ENCODE measurements at regions not wholly inside any gene's neighbourhood (a gene's known extent, or its start where the extent isn't known, plus 50 kb on each side); places are given as distances from the start of the nearest gene placed in this dataset.

DNA sequence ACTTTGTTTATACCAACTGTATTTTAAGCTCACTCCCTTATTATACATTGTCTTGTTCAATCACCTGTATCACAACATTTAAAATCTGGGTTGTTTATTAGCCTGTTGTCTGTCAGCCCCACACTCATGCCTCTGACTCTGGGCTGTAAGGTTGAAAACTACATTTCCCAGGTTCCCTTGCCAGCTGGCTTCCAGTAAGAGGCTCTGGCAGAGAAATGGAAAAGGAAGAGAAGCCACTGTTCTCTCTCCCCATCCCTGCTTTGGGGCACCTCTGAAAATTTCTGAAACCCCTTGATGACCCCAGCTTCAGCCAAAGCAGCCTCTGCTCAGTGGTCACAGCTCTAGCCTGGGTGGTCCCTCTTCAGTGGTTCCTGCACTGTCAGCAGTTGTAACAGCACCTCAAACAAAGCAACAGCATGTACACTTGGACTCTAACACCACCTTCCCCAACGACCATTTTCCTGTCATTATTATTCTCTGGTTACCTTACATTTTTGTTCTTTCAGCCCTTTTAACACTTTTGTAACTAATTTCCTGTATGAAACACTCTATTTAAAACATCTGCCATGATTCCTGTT lies 108.9 kb upstream of the LGALSL start:
- DNase-seq: no peak

- no peak for DNase-seq
These were observed 108.0 kb upstream of the LGALSL start for GRCh38 chr2:64345998-64346397.

DNA sequence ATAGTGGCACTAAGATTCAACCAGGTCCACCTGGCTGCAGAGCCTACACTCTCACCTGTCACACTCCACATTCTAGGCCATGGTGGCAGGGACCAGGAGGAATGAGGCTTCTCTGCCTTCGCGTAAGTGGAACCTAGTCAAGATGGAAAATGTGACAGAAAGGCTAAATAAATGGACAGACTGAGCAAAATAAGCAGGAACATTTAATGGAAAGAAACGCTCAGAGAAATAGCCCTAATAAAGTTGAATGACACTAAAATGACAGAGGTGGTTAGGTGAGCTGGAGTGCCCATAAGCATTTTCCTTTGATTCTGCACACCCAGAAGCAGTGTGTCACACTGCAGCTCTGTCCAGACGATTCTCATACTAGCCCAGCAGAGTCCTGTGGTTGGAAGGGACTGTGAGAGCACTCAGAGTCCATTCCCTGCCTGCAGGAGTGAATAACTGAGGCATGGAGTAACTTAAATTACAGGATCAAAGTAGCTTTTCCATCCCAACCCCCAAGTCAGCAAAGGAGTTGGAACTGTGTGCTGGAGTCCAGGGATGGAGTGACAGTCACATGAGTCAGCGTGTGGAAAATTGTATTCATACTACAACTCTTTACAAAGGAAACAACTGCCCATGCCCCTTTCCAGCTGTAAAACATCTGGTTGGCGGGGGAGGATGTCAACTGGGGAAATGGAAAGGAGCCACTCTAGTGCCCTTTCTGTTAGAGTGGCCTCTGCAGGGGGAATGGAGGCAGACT lies 105.4 kb upstream of the LGALSL start:
- no peak for DNase-seq

DNA sequence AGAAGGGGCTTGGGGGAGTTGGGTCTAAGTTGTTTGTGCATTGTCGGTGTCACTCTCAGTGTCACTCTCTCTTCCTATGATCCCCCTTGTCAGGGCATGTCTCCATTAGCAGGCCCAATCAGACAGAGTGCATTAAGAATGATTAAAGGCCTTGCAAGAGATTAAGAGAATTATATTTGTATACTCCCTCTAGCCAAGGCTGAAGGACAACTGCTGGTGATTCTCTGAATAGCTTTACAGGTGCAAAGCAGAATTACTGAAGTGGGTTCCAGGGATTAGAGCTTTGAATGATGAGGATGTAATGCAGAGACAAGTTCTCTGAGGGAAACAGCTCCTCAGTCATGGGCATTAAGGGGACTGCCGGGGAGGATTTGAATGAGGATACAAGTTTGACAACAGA lies 104.8 kb upstream of the LGALSL start:
- DNase-seq: no peak

DNA sequence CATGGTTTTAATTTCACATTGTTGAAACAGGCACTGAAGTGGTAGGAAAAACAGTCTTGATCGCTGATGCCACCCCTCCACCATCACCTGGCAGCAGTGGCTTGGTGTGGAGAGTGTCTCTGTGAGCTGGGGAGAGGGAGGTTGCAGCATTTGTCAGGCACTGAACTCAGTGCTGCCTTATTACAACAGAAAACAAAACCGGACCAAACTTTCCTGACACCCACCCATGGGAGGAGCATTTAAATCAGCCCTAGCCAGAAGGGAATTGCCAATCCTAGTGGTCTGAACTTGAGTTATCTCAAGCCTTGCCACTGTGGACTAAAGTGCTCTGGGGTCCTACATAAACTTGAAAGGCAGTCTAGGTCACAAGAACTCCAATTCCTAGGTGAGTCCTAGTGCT lies 103.0 kb upstream of the LGALSL start:
- no peak for DNase-seq

- no peak for DNase-seq
These were observed 101.7 kb upstream of the LGALSL start for GRCh38 chr2:64352292-64352691.

DNA sequence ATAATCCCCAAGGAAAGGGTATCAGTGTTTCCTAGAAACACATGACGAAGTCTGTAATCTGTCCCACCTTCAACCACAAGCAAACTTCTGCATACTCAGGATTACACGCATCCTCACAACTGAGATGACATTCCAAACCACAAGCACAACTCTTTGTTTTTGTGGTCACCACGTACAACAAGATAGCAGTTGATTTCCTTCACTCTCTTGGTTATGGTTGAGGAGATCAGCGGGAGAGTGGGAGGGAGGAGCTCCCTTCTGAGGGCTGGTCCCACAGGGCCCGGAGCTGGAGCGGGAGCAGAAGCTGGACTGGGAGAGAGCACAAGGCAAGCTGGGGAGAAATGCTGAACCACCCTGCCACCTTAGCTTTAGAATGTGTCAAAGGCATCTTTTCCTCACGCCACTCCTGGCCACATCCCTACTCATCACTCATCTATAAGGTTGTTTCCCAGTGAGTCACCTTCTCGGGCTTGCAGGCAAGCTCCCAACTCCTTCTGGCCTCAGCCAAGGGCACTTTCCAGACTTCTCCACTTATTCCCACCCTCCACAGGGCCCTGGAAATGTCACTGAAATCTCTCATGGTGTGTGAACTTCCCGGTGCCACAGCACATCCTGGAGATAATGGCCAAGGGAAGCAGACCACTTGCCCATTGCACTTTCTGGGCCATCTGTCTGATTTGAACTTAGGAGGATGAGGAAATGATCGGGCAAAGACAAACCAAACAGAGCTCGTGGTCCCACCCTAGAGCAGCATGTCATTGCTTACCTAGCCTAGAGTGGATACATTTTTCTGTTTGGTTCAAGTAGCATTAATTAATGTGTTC lies 98.9 kb upstream of the LGALSL start:
- no peak for DNase-seq

GRCh38 chr2:64356906-64357305 lies 97.1 kb upstream of the LGALSL start:
- no peak for DNase-seq

DNA sequence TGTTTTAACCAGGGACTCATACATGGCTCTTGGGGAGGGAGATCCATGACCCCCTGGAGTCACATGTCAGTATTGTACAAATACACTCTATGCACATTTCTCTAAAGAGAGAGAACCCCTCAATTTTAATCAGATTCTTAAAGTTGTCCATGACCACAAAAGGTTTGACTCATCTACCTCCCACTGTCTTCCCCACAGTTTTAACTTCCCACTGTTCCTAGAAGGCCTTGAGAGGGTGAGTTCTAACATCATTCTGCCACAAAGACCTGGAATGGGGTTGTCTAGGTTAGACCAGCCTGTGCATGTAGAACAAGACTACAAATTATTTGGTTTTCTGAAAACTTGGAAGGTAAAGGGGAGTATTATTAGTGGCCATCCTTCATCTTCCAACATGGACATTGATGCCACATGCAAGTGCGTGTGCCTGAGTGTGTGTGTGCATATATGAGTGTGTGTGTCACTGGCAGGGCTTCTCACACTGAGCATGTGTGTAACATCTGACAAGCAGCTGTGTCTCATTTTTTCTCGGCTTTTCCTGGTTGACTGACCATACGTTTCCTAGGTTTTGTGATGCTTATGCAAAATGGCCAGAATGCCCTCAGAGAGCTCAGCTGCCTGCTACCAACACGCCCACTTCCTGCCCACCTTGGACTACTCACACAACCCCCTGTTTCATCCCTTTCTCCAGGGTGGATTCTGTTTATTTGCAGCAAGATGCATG lies 94.6 kb upstream of the LGALSL start:
- DNase-seq: no peak

DNA sequence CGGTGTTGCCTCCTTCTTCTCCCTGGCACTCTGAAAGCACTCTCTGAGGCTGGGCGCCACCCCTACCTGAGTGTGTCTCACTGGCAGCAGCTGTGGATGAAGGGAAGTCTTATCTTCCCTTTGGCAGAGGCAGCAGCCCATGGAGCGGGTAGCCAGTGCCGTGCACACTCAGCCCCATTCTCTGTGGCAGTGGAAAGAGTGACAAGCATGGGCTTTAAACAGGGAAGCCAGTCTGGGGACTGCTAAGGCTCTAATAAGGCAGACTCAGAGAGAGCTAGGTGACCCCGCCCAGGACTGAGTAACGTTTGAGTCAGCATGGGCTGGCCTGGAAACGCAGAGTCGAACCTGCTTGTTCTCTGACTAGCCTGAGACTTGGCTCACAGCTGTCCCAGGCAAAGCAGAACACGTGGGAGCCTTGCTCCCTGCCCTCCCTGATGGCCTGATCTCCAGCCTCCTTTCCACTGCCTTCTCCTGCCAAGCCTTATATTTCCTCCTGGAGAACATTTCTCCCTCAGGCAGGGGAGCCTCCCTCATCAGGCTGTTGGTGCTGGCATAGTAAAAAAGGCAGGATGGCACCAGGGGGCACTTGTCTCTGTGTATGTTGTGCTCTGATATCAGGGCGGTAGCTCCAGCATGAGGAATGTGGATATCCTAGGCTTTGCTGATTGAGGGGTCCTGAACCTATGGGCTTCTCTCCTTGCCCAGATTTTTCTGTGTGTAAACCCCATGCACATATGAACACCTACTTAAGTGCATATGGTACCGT lies 93.9 kb upstream of the LGALSL start:
- DNase-seq: no peak

DNA sequence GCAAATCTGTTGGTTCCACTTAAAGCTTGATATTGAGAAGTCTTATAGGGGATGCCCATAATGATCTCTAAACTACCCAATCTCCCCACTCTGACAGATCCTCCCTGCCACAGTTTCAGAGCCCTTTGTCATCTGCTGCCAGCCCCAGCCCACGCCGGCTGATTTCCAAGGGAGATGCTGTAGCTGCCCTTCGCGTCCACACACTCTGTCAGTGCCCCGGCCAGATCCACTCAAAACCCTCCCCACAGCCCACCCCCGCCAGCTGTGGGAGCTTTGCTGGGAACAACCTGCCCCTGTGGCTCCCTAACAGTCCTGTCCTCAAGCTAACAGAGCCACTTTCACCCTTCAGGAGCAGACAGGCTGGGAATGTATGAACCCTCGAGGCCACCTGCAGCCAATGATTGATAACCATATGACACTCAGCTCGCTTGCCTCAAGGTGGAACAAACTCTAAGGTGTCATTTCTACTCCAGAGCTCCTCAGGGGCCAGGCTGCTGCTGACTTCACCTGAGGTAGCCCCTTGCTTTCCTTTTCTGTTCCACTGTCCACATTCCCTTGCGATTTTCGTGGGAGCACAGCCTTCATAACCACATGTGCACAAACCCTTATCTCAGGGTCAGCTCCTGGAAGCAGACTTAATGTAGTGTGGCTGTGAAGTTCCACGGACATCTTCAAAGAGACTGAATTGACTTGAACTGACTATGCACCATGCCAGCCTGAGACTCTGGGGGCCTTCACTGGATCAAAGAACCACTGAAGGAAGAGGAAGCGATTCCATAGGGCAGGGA lies 92.6 kb upstream of the LGALSL start:
- DNase-seq: no peak

GRCh38 chr2:64362562-64363026 lies 91.4 kb upstream of the LGALSL start:
- DNase-seq: no peak

GRCh38 chr2:64363140-64363539 lies 90.8 kb upstream of the LGALSL start:
- DNase-seq: no peak

- no peak for DNase-seq
These were observed 90.1 kb upstream of the LGALSL start for GRCh38 chr2:64363848-64364247.

DNA sequence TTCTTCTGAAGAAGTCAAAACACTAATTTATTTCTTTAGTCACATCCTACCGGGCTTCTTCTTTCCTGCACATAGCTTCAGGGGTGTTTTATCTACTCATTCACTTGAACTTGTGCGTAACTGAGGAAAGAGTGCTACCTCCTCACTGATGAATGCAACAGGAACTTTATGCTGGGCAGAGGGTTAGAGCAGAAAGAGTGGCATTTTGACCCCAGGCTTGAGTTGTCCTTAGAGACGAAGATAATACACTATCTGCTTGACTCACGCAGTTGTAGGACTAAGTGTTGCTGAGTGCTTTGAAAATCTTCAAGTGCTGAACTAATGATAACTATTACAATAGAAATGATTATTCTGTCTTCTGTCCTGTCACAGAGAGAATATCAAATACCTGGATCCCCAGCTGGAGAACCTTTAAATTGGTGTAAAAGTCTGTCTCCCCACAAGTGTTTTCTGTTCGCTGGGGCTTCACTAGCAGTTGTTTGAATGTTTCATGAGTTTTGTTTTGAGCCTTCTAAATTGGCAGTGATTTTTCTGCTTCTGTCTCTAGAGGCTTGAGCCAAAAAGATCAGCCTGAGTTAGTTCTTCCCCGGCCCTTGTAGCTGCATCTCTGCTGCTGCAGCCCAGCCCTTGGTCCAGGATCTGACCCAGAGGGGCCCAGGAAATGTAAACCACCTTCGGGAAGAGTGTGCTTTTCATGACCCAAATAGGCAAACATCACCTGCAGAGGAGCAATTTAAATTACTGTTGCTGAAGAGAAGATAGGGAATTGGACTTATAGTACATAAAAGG lies 86.3 kb upstream of the LGALSL start:
- no peak for DNase-seq

DNA sequence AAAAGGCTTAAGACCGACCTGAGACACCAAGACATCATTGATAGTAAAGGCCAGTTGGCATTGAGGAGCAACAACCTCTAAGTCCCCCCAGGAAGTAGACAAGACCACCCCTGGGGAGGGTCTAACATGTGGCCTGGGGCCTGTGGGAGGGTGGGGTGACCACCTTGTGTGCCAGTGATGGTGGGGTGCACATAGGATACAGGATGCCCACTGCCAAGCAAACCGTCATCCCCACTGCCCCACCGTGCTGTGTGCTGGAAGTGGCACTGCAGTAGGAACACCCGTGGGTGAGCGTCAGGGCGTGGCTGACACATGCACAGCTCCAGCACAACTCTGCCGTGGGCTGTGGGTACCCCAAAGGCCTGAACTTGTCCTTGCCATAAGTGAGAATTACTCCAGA lies 84.3 kb upstream of the LGALSL start:
- DNase-seq: no peak

DNA sequence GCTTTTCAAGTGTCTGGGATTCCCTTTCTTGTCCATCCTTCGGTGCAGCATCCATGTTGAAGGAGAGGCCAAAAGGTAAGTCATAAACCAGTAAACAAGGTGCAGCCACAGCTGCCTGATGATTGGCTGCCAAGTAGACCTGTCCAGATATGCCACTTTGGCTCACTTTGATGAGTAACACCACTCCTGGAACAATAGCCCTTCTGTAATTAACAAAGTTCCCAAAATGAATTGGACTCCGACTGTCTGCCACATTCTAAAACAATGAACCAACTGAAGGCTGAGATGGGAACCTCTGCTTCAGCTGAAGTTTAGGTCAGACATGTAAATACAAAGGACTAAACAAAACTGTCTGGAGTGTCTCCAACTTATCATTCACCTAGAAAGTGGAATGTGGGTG lies 82.2 kb upstream of the LGALSL start:
- DNase-seq: no peak

- DNase-seq: no peak
These were observed 79.3 kb upstream of the LGALSL start for GRCh38 chr2:64374686-64375085.

- DNase-seq: no peak
These were observed 77.0 kb upstream of the LGALSL start for GRCh38 chr2:64376926-64377325.

DNA sequence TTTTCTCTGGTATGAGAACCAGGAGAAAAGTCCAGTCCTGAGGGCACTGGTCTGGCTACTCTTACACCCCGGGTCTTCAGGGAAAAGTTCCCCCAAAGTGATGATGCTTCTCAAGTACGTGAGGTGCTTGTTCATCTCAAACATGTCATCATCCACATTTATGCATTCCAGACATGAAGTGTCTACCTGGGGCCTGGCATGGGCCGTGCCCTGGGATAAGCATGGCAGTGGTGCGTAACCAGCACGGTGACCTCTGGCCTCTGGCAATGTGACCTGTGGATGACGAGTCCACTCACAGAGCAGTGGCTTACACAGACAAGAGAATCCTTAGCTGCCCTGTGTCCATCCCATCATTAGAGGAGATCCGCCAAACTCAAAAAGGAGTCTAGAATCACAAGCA lies 74.8 kb upstream of the LGALSL start:
- DNase-seq: no peak

All from GDM1 (cell line).